GM12865 (cell line): ENCODE measurements at regions not wholly inside any gene's neighbourhood (a gene's known extent, or its start where the extent isn't known, plus 50 kb on each side); places are given as distances from the start of the nearest gene placed in this dataset.

Source experiments
- DNase-seq: peaks from one replicate; pipeline ENCODE4 v3.0.0; 2010; ENCODE audit warnings: low read depth
- H3K4me3 ChIP-seq: 2 replicates; pipeline ENCODE4 v1.5.1; 2011; ENCODE audit warnings: mild to moderate bottlenecking, low read depth, low read length, control low read depth
- TF ChIP-seq, protein P1 (sequence below): IDR thresholded peaks from 2 replicates; pipeline ENCODE4 v1.5.1; 2011; ENCODE audit warnings: low read length, control low read depth, low read depth, inconsistent platforms; ENCODE audit not compliant: insufficient read depth; ENCODE audit errors: missing control alignments

DNA sequence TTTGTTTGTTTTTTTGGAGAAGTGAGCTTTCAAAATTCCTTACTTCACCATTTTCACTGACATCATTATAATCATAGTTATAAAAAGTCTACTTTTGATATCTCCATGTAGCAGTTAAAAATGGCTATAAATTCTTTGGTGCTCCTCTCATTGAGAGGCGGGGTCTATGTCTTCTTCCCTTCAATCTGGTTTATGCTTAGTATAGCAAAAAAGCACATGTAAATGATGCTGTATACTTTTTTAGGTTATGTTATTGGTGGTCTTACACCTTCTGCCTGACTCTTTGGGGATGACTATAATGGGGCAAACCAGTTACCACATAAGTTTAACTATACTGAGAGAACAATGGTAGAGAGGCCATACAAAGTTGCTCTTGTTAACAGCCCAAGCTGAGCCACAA lies 289.6 kb downstream of the EPM2A start:
- DNase-seq = no peak
- H3K4me3 ChIP-seq = no peak overlapping the region
- TF ChIP-seq, protein P1, sequence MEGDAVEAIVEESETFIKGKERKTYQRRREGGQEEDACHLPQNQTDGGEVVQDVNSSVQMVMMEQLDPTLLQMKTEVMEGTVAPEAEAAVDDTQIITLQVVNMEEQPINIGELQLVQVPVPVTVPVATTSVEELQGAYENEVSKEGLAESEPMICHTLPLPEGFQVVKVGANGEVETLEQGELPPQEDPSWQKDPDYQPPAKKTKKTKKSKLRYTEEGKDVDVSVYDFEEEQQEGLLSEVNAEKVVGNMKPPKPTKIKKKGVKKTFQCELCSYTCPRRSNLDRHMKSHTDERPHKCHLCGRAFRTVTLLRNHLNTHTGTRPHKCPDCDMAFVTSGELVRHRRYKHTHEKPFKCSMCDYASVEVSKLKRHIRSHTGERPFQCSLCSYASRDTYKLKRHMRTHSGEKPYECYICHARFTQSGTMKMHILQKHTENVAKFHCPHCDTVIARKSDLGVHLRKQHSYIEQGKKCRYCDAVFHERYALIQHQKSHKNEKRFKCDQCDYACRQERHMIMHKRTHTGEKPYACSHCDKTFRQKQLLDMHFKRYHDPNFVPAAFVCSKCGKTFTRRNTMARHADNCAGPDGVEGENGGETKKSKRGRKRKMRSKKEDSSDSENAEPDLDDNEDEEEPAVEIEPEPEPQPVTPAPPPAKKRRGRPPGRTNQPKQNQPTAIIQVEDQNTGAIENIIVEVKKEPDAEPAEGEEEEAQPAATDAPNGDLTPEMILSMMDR = no peak

DNA sequence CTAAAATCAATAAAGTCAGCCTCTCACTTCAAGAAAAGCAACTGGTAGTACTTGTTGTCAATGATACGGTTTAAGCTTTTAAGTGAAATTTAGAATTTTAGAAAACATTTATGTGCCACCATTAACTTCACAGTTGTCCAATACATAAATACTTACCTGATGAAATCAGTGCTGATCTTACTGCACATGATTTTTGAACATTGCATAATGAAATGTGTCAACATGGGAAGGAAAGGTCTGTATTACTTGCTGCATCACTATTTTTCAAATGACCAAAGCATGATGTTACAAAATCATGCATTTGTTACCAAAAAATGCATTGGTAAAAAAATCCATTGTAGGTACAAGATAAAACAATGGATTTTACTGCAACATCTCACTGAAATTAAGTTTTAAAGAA lies 284.3 kb downstream of the EPM2A start:
- TF ChIP-seq, protein P1 = no peak
- no peak for DNase-seq
- no peak overlapping the region for H3K4me3 ChIP-seq

DNA sequence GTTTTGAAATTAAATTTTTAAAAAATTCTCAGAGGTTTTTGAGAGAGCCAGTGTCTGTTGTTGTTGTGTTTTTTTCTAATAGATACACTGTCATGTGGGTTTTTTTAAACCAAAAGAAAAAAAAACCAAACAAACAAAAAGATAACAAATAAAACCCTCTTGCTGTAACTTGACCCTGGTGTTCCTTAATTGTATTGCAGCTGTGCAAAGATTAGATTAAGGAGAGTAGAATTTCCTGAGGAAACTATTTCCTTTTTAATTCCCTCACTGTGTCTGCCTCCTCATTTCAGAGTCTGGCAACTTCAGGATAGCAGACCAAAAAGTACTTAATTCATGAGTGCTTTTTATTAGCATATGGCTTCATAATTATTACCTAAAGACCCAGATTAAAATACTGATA lies 281.9 kb downstream of the EPM2A start:
- TF ChIP-seq, protein P1 = peak; percentile 18
- no peak for DNase-seq
- no peak overlapping the region for H3K4me3 ChIP-seq

DNA sequence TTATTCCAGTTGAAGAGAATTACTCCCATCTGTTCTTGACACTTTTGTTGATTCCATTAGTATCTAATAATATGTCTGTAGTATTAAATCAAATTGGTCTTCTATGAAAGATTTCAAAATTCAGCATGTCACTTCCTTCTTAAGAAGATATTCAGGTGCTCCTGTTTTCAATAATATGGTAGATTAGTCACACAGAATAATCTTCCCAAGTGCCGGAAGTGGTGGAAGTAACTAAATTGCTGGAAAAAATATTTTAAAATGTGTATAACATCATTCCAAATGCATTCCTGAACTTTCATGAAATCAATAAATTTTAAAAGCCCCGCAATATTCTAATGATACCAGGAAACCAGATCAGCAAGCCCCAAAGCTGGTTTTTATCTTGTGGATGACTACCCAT lies 281.3 kb downstream of the EPM2A start:
- H3K4me3 ChIP-seq = no peak overlapping the region
- DNase-seq = no peak
- TF ChIP-seq, protein P1 = no peak

DNA sequence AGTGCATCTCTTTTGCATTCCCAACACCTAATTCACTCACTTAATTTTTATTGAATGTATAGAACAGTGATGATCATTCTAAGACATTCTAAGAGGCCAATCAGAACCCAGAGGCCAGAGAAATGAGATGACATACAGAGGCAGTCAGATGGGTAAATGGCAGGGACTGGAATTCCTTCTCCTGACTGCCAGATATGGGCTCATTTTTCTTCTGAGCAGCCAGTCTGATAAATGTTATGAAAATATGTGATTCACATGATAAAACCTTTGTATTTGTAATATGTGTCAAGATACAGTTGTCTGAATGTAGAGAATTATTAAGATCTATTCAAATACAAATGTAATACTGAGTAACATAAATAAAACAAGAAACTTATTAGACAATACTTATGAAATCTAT lies 277.8 kb downstream of the EPM2A start:
- DNase-seq = no peak
- no peak overlapping the region for H3K4me3 ChIP-seq
- TF ChIP-seq, protein P1 = no peak

DNA sequence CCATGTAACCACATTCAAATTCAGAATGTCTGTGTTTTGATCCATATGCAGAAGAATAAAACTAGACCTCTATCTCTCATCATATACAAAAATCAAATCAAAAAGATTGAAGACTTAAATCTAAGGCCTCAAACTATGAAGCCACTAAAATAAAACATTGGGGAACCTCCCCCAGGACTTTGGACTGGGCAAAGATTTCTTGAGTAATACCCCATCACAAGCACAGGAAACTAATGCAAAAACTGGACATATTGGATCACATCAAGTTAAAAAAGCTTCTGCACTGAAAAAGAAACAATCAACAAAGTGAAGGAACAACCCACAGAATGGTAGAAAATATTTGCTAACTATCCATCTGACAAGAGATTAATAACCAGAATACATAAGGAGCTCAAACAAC lies 266.8 kb downstream of the EPM2A start:
- H3K4me3 ChIP-seq = no peak overlapping the region
- DNase-seq = no peak
- TF ChIP-seq, protein P1 = no peak

DNA sequence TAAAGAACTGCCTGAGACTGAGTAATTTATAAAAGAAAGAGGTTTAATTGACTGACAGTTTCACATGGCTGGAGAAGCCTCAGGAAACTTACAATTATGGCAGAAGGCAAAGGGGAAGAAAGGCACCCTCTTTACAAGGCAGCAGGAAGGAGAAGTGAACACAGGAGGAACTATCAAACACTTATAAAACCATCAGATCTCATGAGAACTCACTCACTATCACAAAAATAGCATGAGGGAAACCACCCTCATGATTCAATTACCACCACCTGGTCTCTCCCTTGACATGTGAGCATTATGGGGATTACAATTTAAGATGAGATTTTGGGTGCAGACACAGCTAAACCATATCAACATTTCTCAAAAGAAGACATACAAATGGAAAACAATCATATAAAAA lies 266.3 kb downstream of the EPM2A start:
- TF ChIP-seq, protein P1 = no peak
- H3K4me3 ChIP-seq = no peak overlapping the region
- no peak for DNase-seq
